GM18873 (cell line): ENCODE measurements at regions not wholly inside any gene's neighbourhood (a gene's known extent, or its start where the extent isn't known, plus 50 kb on each side); places are given as distances from the start of the nearest gene placed in this dataset.
"Not testable (repeated sequence)": the region's sequence is repeated elsewhere in the genome, so short reads cannot be mapped to it uniquely, and the experiment has no call there.

Source experiments
- ATAC-seq: cut with Tn5 transposase; IDR thresholded peaks from one replicate; pipeline ENCODE4 v1.9.1; 2021; ENCODE audit warnings: mild to moderate bottlenecking, moderate library complexity, moderate number of reproducible peaks; ENCODE audit not compliant: unreplicated experiment, low FRiP score

DNA sequence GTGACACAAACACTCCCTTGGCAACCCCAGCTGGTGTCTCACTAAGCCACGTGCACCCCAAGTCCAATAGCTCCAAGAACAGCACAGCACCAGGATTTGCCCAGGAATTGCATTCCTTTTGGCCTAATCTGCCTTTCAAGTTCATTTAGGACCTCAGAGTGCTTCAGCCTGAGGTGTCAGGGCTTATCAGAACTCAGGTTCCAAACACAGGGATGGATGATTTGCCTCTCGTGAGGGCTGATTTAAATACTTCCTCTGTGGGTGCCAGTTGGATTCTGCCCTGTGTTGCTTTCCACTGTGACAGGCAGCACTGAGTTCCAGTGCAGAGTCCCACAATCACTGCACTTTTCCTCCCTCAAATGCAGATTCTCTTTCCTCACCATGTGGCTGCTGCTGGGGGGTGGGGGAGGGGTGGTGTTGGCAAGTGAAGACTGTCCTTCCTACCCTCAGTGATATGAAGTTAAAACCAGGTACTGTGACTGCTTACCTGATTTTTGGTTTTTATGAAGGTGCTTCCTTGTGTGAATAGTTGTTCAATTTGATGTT lies 204.3 kb upstream of the STAC start:
- ATAC-seq: no peak

- no peak for ATAC-seq
These were observed 202.3 kb upstream of the STAC start for GRCh38 chr3:36178018-36178417.

GRCh38 chr3:36182024-36182423 lies 198.3 kb upstream of the STAC start:
- ATAC-seq: no peak

GRCh38 chr3:36187197-36187596 lies 193.1 kb upstream of the STAC start:
- not testable (repeated sequence) for ATAC-seq

DNA sequence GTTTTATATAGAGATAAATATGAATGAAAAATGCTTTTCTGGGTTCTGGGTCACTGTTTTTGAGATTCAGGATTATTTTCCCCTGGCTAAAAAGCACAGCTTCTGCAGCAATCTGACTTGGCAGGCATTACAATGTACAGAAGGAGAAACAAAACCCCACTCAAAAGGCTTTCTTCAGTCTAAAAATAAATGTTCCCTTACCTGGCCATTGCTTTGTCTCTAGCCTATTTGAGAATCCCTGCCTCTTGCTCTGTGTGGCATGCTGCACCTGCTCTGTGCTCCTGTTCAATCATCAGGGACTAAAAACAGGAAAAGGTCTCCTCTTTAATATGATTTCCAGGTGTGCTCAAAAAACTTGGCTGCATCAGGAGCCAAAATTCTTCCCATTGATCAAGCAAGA lies 187.4 kb upstream of the STAC start:
- no peak for ATAC-seq

GRCh38 chr3:36193448-36193847 lies 186.9 kb upstream of the STAC start:
- no peak for ATAC-seq

DNA sequence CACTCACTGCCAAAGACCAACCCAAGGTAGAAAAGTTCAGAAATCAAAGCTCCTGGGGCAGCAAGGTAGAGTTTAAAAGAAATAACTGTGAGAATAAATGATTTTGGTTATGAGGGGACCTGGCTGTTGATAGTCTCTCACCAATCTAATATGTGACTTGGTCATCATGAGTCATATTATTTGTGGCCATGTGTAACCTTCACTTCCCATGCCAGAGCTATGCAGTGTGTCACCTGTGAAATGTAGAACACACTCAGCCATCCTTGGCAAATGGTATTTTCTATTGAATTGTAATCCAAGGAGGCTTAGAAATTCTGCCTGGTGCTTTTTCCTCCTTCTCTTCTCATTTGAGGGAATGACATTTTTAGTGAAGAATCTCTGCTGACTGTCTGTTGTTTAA lies 184.2 kb upstream of the STAC start:
- no peak for ATAC-seq

DNA sequence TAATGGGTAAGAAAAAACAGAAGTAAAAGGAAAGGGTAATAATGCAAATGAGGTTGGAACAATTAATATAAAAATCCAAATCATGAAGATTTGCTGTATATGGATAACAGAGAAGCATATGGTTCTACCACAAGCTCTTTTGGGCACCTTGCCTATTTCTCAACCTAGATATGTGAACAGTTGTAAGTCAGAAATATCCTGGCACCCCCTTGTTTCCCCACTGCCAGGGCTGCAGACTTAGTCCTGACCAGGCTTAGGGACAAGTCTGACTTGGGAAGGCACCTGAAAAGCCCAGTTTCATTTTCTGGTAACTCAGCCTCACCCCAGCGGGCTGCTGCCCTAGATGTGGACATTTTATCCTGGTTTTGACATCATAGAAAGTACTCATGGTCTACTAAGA lies 183.2 kb upstream of the STAC start:
- no peak for ATAC-seq

DNA sequence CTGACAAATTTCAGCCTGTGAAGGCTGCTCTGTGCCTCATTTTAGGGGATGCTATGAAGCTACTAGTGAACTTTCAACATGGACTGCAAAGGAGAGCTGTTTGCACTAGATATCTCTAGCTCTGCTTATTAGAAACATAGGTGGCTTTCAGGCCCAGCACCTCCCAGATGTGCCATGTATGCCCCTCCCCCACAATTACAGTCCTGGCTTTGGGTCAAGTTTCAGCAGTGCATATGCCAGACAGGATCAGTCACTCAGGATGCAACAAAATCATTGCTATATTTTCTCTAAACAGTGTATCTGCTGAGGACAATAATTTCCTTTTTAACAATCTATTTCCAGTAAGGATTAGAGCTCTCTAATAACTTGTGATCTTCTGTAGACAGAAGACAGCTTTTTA lies 178.8 kb upstream of the STAC start:
- no peak for ATAC-seq

- ATAC-seq: no peak
These were observed 173.2 kb upstream of the STAC start for GRCh38 chr3:36206956-36207580.

GRCh38 chr3:36210840-36211651 lies 169.3 kb upstream of the STAC start:
- ATAC-seq: no peak

DNA sequence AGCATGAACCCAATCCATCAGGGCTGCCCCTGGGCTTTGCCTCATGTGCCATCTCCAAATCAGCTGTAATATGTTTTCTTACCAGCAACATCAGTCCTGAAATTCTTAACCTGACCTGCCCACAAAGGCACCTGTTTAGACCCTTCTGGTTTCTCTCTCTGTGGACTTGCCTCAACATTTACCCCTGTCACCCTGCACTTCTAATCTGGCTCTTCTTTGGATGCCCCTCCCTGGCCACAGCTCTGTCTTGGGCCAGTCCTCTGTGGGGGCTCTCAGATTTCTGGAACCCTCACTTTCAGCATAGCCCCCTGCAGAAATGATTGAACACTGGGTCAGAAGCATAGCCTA lies 168.7 kb upstream of the STAC start:
- ATAC-seq: no peak

GRCh38 chr3:36212251-36212650 lies 168.1 kb upstream of the STAC start:
- ATAC-seq: no peak

DNA sequence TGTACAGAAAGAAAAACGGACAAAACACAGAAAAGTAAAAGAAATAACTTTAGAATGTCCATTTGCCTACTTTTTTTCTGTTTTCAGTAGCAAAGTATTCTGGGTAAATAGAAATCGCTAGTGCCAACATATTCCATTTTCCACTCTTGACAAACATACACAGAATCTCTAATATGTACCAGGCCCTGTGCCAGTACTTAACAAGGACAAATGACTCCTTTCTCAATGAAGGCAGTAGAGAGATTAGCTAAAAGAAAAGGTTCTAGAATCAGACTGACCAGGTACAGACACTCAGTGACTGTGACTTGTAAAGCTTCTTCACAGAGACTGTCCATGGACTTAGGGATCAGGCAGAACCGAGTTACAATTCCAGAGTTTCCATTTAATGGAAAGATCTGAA lies 165.8 kb upstream of the STAC start:
- ATAC-seq: no peak

DNA sequence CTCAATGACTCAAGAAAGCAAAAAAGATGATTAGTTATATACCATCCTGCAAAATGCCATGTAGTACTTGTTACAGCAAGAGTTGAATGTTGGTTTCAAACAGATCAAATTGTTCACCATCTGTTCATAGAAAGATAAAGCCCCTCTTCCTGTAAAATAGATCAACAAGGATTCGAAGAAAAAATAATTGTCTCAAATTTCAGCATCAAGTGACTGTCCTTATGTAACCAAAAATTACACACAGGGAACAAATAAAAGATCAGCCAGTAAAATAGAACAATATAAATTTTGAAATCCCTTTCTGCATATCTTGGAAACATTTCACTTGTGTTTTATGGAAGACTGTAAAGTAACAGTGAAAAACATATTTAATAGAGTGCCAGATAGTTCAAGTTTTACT lies 165.1 kb upstream of the STAC start:
- no peak for ATAC-seq

DNA sequence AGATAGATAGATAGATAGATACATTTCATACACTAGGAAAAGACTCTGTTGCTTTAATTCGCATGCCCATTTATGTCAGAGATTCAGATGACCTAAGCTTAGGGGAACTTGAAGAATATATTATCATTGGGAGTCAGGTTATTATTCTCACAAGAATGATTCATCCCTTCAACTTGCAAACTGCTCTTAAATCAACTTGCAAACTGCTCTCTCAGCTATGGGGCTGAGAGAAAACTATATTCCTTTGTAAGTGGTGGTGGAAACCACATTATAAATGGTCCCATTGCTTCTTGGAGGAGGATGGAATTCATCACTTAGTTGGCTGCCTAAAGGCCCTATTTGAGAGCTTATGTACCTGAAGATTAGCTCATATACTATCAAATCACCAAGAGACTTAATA lies 160.9 kb upstream of the STAC start:
- ATAC-seq: no peak

DNA sequence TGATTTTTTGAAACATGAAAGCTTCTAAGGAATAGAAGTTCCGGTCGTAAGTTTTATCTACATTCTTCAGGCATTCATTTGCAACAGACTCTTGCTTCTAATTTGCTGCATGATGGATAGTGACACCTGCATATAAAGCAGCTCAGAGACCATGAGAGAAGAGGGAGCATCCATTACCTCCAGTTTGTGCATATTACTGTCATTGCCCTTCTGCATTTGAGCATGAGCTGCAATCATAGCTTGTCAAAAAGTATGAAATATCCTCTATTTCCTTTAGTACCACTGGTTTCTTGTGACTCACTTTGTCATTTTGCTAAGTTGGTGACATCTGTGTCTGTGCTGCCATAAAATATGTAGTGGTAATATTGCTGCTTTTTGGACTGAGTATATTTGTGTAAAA lies 160.1 kb upstream of the STAC start:
- ATAC-seq: no peak

GRCh38 chr3:36221975-36222374 lies 158.3 kb upstream of the STAC start:
- ATAC-seq: no peak

DNA sequence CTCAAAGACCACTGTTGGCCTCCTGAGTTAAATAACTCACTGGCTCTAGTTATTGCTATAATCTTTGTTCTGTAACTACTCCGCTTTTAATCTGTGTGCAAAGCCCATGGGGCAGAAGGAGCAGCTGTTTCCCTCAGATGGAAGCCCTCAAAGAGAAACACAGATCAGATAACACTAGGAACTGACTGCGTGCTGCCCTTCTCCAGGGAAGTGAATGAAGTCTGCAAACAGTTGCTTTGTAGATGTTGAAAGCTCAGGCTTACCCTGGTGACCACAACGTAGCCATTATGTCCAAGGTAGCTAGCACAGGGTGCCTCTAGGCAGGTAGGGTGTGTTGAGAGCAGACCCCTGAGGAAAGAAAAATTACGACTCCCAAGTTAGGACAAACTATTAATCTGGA lies 152.3 kb upstream of the STAC start:
- no peak for ATAC-seq

- no peak for ATAC-seq
These were observed 150.8 kb upstream of the STAC start for GRCh38 chr3:36229496-36229895.

GRCh38 chr3:36232797-36233489 lies 147.4 kb upstream of the STAC start:
- no peak for ATAC-seq

- ATAC-seq: no peak
These were observed 135.6 kb upstream of the STAC start for GRCh38 chr3:36244728-36245127.
